ENCODE measurements at regions not wholly inside any gene's neighbourhood (a gene's known extent, or its start where the extent isn't known, plus 50 kb on each side); places are given as distances from the start of the nearest gene placed in this dataset.
A peak's percentile ranks its signal among the peaks of the same experiment; 100 is the strongest.

DNA sequence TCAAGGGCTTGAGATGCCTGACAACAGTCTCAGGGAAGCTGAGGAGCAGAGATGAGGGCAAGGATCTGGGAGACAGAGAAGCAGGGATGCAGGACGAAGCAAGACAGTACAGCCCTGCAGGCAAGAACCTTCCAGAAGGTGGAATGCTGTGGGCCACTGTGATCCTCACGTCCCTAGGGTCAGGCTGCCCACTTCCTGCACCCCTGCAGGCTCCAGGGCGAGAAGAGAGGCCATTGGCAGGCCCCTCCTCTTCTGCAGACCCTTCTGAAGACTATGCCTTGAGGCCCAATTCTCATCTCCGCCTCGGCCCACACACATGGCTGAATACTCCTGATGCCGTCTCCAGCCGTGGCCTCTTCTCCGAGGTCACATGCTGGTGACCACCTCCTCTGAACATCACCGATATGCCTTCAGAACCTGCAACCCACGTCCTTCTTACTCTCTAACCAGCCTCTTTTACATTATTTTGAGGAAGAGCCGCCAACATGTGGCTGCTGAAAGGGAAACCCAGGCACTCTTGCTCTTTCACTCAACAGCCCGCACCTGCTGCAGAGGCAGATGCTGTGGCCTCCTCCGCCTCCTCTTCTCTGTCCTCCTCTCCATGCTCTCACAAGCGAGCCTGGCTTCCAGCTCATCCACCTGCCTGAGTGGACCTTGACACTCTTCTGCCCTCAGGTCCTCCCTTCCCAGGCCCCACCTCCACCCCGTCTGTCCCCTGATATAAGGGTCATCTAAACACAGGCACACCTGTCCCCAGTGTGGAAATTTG is 181.5 kb downstream of the IRX2 start:
- DNase-seq (ENCODE audit: low read depth): no peak

DNA sequence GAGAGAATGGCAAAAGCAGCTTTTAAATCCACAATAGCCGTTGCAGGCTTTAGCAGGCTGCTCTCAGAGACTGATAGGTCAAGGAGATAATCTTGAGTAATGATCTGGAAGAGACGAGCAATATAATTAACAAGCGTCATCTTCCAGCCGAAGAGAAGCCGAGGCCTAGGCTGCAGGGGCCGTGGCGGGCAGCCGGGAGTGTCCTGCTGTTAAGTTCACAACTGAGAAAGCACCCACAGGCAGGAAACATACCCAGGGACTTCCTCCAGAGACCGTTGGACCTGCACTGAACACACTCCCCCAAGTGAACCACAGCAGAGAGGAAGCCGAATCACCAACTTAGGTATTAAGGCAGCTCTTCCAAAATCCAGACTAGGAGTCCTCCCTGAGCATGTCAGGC is 182.3 kb downstream of the IRX2 start:
- DNase-seq (ENCODE audit: low read depth): no peak

DNA sequence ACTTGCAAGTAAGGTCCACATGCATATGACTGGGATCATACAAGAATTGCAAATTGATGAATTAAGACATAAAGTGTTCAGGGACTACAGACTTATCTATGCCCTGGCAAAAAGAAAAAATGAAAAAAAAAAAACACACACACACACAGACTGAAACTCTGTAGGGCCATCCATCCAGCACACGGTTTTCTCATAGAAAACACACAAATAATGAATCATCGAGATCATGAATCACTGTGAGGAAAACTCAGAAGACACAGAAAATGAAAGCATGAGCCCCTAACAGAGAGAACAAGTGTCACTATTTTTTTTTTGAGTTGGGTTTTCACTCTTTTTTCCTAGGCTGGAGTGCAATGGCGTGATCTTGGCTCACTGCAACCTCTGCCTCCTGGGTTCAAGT is 185.2 kb downstream of the IRX2 start:
- DNase-seq (ENCODE audit: low read depth): peak; percentile 31

DNA sequence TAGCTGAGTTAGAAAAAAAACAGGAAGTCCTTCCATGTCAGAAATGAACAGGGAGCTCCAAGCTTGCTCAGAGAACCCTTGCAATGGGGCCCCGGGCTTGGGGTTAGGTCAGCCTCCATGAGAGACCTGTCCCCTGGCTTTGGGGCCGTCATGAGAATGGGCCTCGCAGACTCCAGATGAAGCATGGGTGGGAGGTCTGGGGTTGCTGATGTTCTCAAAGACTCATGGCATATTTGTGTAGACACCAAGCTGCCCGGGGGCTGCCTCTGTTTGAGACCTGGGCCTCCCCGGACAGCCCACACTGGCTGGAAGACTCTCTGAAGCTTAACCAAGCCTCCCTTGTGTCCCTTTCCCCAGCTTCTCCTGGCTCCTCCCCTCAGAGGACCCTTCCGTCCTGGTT is 186.3 kb downstream of the IRX2 start:
- DNase-seq (ENCODE audit: low read depth): no peak

DNA sequence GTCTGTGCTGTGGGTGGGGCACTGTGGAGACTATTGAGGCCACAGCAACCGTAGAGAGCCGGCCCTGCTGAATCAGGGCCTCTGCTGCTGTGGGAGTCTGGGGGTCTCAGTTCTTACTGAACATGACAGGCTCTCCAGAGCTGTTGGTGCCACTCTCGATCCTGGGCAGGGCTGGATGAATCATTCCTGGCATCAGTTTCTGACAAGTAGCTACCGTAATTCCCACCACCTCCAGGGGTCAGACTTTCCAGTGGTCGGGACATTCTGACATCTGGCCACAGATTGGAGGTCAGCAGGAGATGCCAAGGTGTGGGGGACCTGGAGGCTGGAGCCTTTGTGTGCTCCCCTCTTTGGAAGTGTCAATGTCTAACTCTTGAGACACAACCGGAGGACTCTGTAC is 188.4 kb downstream of the IRX2 start:
- peak; percentile 37 for DNase-seq (ENCODE audit: low read depth)

DNA sequence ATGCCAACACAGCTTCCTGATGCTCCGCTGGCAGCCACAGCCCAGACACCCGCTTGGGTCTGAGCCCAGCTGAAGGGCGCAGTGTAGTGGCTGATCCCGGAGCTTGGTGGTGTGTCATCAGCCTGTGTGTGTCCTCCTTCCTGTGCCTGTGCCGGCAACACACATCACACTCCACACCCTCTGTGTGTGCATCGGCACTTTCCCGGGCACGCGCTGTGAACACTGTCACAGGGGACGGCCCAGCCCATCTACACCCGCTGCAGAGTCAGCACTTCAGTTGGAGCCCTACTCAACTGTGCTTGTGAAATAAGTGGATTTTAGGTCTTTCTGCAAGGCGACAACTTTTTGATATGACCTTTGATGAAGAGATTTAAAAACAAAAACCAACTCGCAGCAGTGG is 189.4 kb downstream of the IRX2 start:
- DNase-seq (ENCODE audit: low read depth): no peak

DNA sequence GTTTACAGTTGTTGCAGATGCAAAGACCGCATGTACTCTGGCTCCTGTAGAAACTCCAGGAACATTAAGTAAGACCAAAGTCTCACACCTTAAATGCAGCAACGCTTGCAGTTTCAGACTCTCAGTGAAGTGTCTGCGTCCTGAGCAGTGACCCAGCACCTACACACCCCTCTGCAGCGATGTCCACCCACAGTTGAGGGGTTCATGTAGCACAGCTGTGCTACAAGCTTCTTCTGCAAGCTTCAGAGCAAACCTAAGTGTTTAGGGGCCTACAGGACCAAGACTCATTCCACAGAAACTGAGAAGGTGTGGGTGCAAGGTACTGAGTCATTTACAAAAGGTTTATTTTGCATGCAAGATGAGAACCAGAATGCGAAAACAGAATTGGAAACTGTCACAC is 191.0 kb downstream of the IRX2 start:
- no peak for DNase-seq (ENCODE audit: low read depth)

DNA sequence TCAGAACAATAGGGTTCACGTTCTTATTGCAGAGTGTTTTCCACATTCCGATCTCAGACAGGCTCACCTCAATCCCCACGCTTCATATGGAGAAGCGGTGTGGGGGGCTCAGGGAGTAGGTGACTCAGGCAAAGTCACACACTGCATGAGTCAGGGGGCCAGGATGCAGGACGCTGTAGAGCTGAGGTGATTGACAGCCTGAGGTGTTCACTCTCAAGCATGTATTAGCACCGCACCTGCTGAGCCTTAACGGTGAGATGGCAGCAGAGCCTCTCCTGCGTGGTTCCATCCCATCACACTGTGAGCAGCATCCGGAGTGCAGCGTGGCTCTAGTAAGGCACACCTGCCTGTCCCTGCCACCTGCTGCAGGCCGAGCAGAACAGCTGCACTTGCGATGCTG is 194.0 kb downstream of the IRX2 start:
- no peak for DNase-seq (ENCODE audit: low read depth)

DNA sequence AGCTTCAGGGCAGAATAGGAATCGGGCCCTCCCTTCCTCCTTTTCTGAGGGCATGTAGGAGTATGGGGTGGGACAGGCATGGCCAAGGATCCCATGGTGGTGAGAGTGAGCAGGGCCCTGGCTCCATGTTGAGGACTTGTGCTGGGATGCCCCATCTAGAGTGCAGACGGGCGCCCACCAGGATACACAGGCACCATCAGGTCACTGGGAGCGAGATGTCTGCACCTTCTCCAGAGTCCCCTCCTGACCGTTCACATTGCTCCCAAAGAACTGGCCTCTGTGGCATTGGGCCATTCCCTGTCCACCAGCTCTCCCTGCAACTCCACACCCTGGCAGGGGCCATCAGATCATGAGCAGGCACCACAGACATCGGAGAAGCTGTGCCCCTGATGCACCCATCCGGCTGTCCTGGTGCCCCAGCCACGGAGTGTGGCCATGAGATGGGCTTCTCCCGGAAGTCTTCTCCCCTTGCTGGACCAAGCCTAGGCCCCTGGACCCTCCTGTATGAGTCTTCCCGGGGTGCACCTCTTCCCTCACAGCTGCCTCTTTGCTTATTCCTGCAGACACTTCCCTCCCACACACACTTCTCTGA is 195.0 kb downstream of the IRX2 start:
- DNase-seq (ENCODE audit: low read depth): no peak

DNA sequence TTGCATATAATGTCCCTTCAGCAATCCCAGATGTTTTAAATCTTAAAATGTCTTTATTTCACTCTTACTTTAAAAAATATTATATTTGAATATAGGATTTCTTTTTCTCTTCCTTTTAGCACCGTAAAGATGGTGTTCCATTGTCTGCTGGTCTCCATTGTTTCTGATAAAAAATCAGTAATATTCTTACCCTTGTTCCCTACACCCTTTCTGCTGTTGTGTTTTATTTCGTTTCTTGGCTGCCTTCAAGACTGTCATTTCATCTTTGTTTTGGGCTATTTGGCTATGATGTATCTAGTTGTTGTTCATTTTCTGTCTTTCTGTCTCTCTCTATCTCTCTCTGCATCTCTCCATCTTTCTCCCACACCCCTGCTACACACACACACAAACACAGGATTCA is 197.9 kb downstream of the IRX2 start:
- no peak for DNase-seq (ENCODE audit: low read depth)

DNA sequence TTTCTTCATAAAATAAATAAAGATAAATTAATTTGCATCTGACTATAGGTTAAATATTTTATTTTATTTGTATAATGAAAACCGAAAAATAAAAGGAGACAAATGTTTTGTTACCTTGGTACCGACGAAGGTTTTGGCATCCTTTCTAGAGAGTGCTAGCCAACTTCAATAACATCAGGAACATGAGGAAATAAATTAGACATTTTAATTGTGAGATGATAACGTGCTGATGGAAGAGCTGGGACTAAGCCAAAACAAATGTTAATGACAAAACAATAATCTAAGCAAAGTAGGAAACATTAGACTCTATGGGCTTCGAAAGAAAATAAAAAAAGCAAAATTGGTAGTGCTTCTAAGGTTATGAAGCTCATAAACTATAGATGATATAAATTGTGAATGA is 201.0 kb downstream of the IRX2 start:
- no peak for DNase-seq (ENCODE audit: low read depth)

DNA sequence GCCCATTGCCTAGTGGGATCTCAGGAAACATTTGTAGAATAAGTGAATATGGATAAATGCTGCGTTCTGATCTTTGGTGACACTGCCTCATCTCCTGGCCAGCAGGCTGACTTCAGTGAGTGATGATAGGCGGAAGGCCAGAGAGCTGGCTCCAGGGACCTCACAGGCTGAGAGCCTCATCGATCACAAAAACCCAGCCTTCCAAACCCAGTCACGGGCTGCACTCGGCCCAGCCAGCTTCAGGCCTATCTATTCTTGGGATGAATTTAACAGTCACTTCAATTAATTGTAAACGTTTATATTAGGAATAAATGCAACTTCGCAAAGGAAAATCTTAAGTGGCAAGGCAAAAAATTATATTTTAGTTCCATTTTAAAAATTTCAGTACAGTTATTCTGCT is 201.6 kb downstream of the IRX2 start:
- no peak for DNase-seq (ENCODE audit: low read depth)

DNA sequence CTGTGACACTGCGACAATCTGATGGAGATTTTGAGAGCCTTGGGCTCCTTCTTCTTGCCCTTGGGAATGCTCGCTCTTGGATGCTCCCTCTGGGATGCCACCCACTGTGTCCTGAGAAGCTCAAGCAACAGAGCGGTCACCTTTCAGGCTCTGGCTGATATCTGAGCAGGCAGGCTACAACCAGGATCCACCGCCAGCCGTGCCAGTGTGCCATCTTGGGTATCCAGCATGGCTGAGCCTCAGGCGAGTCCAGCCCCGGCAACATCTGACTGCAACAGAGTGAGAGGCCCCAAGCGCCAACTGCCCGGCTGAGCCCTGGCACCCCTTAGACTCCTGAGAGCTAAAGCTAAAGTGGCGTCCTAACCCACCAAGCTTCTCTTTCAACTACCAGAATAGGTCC is 202.1 kb downstream of the IRX2 start:
- no peak for DNase-seq (ENCODE audit: low read depth)

DNA sequence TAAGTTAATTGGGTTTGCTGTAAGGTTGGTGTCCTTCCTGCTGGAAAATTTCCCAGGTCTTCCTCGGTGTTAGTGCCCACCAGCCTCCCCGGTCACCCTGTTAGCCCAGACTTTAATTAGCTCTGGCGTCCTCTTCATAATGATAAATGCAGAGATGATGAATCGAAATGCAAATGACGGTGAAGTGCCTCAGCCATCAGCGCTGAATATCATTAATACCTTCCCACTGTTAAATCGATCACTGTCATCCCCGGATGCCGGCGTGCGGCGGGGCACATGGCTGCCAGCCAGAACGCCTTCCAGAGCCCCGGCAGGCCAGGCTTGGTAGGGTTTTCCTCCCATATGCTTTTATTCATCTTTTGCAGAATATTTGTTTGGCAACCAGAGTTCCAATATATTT is 204.5 kb downstream of the IRX2 start:
- DNase-seq (ENCODE audit: low read depth): no peak

DNA sequence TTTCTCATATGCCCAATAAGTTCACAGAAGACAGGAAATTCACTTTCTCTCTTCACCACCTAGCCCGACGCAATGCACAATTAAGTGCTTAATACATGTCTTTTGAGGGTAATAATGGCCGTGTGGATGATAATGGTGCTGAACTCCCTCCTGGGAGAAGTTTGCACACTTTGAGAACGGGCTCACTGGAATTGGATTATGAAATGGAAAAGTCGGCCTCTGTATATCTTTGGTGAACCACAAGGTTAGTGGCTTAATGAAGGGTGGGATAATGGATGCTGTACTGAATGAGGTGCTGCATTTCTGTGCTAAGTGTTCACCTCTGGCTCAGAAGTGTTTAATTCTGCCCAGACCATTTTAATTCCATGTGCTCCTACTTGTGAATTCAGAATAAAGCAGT is 207.5 kb downstream of the IRX2 start:
- DNase-seq (ENCODE audit: low read depth): no peak

DNA sequence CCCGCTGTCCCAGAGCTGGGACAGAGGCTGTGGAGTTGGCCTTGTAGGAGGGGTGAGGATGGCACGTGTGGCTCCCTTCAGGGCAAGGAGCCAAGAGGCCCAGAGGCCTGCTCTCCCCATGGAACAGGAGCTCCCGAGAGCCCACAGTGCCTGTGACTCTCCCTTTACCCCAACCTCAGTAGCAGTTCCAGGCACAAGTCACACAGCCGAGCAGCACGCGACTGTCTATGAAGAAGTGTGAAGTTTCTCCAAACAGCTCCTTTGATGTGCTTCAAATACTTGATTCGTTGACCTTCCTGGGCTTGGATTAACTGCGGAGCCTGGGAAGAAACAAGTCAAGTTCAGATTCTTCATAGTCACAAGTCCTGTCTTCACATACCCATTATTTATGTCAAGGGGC is 208.7 kb downstream of the IRX2 start:
- DNase-seq (ENCODE audit: low read depth): no peak

DNA sequence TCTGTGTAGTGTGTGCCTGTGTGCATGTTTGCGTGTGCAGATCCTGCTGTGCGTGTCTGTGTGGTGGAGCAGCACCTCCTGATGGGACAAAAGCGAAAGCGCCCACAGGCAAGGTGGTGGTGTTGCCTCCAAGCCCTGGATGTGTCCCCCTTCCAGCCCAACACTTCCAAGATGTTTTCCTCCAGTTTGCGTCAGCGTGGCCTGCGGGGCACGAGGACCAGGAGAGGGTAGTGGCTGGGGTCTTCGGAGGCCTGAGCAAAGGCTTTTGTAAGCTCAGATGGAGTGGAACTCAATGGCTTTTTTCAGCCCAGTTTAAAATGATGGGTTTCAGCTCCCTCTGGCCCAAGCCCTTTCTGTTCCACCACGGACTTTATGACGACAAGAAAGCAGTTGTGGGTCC is 209.5 kb downstream of the IRX2 start:
- DNase-seq (ENCODE audit: low read depth): no peak

DNA sequence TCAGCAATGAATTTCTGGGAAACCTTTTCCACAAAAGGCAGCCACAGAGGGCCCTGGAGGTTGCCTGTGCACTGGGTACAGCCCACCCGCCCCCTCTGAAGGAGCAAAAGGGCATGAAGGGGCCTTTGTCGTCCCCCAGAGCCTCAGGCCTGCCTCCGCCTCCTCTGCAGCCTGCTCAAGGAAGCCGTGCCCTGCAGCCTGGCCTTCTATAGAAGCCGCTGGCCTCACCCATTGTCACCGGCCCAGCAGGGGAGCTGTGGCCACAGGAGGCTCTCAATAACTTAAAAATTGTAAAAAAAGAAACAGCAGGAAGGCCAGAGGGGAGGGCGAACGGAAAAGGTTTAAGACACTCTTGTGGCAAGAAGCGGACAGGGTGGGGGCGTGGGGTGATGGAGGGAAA is 213.3 kb downstream of the IRX2 start:
- DNase-seq (ENCODE audit: low read depth): no peak

DNA sequence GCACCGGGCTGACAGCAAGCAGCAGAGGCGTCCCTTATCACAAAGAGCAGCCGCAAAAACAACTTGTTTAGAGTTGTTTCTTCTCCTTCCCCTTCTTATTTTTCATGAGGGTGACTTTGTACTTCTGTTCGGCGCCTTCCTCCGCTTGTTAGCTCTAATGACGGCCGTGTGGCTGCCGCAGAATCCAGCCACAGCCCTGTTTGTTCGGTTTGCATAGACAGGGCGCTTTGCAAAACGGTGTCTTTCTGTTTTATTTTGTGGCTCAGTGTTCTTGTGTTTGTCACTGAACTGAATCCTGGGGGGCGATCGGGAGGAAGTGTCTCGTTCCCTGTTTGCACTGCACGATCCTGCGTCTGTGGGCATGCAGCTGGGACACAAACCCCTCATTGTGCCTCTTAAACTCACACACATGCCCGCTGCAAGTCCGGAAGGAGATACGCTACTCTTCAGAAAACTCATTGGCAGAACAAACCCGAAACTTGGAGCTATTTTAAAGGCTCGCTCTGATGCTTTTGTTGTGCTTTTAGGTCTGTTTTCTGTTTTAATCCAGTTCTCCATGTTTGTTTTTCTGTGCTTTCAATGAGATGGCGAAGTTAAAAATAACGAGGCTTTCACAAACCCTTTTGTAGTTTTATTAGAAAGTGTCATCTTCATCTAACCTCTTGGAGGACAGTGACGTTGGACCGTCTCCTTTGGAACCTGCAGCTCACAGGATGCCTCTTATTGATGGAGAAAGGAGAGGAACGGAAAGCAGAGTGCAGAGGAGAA is 213.9 kb downstream of the IRX2 start:
- DNase-seq (ENCODE audit: low read depth): no peak

DNA sequence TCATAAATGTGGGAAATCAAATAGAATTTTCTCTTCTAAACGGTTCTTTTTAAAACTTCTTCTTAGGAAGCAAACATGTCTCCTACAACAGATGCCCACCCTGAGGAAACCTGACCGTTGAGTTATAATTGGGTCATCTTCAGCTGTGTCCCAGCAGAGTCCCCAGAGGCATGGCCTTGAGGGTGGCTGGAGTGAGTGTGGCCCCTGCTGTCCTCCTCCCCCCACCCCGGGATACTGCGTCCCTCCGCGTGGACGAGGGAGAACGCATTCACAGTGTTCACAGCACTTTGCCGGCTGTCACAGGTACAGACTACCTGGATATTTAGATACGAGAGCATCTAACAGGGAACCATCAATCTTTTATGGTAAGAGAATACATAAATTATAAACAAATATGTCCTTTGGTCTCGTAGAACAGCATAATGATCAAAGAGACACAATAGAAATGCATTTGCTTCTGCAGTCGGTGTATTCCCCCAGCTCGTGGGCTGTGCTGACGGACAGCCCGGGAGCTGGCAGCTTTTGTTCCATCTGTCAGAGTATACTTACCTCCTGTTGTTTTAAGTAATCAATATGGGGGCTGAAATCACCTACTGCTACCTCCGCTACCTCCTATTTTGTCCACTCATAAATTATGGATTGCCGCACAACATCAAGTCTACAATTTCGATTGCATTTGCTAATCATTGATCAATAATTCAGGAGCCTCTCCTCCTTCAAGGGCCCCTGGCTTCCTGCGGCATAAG is 214.7 kb downstream of the IRX2 start:
- DNase-seq (ENCODE audit: low read depth): no peak

DNA sequence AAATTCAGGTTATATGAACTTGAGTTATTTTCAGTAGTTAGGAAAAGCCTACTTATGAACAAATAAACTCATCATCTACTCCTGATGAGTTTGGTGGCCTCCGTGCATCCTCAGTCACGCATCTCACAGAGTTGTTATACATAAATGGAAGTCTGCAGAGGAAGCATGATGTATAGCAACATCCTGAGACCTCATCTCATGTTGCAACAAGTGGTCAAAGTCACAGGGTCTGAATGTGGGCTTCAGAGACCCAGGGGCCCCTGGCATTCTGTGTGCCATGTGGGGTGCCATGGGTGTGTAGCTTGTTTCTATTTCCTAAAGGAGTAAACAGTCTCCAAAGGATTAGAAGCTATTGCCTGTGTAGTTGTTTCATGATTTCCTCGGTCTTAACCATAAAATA is 216.5 kb downstream of the IRX2 start:
- DNase-seq (ENCODE audit: low read depth): no peak

DNA sequence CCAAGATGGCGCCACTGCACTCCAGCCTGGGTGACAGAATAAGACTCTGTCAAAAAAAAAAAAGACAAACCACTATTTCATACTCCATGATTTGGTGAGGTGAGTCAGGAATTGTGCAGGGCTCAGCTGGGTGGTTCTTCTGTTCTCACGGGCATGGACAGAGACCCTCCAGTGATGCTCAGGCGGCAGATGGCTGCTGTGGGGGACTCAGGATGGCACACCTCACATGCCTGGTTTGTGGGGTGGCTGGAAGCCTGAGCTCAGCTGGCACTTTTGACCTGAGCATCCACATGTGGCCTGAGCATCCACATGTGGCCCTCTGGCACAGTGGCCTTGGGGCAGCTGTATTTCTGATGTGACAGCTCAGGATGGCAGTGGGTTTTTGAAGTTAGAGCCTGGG is 217.2 kb downstream of the IRX2 start:
- no peak for DNase-seq (ENCODE audit: low read depth)

Measured in HT1080 (cell line).